ENCODE measurements at regions not wholly inside any gene's neighbourhood (a gene's known extent, or its start where the extent isn't known, plus 50 kb on each side); places are given as distances from the start of the nearest gene placed in this dataset.
A peak's percentile ranks its signal among the peaks of the same experiment; 100 is the strongest.

DNA sequence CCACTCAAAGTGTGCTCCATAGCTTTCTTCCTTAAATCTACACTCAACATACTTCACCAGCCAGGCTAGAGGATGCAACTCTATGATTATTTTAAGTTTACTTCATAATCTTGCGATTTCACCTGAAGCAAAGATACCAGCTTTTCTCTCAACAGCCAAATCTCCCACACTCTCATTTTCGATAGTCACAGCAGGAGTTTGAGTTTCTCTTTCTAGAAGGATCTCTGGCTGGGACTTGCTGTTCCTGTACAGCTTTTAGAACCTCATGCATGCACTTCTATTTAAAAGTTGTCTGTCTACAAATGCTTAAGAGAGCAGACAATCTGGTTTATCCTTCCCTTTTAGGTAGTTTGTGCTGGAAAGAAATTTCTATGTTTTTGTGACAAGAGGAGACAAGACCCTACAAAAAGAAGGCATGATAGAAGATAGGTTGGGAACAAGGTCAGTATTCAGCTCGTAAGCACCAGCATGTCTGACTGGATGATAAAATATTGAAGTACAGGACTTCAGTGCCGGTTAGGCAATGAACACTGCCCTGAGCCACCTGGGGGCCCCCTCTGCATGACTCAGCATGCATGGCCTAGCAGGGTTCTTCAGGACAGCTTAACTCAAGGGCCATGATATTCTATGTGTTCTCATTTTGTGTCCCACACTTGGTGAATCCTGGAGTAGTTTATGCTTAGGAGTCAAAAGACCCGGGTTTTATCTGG is 65.6 kb downstream of the ATXN3L start:
- TF ChIP-seq EP300 (IDR thresholded peaks at IDR 0.05; ENCODE audit: borderline replicate concordance): no peak
- TF ChIP-seq NFIC (IDR thresholded peaks at IDR 0.05): no peak
- no peak for TF ChIP-seq TAF1 (IDR thresholded peaks at IDR 0.05; ENCODE audit: low read depth)
- TF ChIP-seq, protein P1, sequence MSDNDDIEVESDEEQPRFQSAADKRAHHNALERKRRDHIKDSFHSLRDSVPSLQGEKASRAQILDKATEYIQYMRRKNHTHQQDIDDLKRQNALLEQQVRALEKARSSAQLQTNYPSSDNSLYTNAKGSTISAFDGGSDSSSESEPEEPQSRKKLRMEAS (IDR thresholded peaks at IDR 0.05): no peak
- TF ChIP-seq, protein P2, sequence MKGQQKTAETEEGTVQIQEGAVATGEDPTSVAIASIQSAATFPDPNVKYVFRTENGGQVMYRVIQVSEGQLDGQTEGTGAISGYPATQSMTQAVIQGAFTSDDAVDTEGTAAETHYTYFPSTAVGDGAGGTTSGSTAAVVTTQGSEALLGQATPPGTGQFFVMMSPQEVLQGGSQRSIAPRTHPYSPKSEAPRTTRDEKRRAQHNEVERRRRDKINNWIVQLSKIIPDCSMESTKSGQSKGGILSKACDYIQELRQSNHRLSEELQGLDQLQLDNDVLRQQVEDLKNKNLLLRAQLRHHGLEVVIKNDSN (IDR thresholded peaks at IDR 0.05): no peak
- peak; percentile 57 for TF ChIP-seq RAD21 (IDR thresholded peaks at IDR 0.05; ENCODE audit: low read depth)
- TF ChIP-seq YY1 (IDR thresholded peaks at IDR 0.05; ENCODE audit: low read depth): no peak
- TF ChIP-seq ZBTB7A (IDR thresholded peaks at IDR 0.05; ENCODE audit: low read depth): no peak
- TF ChIP-seq, protein P3, sequence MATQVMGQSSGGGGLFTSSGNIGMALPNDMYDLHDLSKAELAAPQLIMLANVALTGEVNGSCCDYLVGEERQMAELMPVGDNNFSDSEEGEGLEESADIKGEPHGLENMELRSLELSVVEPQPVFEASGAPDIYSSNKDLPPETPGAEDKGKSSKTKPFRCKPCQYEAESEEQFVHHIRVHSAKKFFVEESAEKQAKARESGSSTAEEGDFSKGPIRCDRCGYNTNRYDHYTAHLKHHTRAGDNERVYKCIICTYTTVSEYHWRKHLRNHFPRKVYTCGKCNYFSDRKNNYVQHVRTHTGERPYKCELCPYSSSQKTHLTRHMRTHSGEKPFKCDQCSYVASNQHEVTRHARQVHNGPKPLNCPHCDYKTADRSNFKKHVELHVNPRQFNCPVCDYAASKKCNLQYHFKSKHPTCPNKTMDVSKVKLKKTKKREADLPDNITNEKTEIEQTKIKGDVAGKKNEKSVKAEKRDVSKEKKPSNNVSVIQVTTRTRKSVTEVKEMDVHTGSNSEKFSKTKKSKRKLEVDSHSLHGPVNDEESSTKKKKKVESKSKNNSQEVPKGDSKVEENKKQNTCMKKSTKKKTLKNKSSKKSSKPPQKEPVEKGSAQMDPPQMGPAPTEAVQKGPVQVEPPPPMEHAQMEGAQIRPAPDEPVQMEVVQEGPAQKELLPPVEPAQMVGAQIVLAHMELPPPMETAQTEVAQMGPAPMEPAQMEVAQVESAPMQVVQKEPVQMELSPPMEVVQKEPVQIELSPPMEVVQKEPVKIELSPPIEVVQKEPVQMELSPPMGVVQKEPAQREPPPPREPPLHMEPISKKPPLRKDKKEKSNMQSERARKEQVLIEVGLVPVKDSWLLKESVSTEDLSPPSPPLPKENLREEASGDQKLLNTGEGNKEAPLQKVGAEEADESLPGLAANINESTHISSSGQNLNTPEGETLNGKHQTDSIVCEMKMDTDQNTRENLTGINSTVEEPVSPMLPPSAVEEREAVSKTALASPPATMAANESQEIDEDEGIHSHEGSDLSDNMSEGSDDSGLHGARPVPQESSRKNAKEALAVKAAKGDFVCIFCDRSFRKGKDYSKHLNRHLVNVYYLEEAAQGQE (IDR thresholded peaks at IDR 0.05; ENCODE audit: low read depth): no peak
- TF ChIP-seq FOXM1 (IDR thresholded peaks at IDR 0.05; ENCODE audit: borderline replicate concordance, low read depth): no peak
- TF ChIP-seq CEBPB (IDR thresholded peaks at IDR 0.05): no peak; the same call in 1 of the 2 replicates
- TF ChIP-seq TCF12 (IDR thresholded peaks at IDR 0.05; ENCODE audit: low read depth): no peak
